Cerebellar cortex (tissue), 1 donor: ENCODE measurements at regions not wholly inside any gene's neighbourhood (a gene's known extent, or its start where the extent isn't known, plus 50 kb on each side); places are given as distances from the start of the nearest gene placed in this dataset.

Experiments used
- DNase-seq: peaks from one replicate; pipeline ENCODE4 v3.0.0-alpha.2; 2015; ENCODE audit warnings: low spot score

DNA sequence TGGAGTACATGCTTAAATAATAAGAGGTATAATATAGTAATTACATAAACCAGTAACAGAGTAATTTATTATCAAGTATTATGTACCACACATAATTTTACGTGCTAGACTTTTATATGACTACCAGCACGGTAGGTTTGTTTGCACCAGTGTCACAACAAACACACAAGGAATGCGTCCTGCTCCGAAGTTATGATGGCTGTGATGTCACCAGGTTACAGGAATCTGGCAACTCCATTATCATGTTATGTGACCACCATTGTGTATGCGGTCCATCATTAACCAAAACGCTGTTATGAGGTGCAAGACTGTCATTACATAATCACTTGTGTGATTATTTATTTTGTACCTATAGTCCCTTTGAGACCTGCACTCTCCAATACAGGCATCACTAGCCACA, 235.2 kb upstream of the PMEPA1 start:
- no peak for DNase-seq

DNA sequence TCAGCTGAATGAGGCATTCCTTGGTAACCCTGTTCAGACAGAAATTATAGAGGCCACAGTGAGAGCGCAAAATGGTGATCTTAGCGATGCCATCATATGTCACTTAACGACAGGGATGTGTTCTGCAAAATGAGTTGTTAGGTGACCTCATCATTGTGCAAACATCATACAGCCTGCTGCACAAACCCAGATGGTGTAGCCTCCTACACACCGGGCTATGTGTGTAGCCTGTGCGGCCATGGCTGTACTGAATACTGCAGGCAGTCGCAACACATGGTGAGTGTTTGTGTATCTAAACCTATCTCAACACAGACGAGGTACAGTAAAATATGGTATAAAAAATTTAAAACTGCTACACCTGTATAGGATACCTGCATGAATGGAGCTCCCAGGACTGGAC, 234.1 kb upstream of the PMEPA1 start:
- no peak for DNase-seq

DNA sequence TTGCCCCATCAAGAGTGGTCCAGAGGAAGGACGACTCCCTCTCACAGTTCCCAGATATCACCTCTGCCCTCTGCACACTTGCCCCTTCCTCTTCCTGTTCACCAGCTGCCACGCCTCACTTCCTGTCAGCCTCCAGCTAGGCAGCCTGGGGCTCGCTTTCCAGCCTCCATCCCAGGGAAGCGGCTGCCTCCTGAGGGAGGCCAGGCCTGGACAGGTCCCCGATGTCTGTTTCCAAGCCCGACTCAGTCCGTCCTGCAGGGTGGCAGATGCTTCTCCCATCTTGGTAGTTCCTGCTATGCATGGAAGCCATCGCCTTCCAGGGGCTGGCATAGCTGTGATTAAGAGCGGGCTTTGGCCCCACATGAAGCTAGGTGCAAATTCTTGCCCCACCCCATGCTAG, 233.5 kb upstream of the PMEPA1 start:
- DNase-seq: no peak

- DNase-seq: no peak
Observed at GRCh38 chr20:57941604-57942381, 232.0 kb upstream of the PMEPA1 start.

- DNase-seq: no peak
Observed at GRCh38 chr20:57940868-57941522, 231.2 kb upstream of the PMEPA1 start.

DNA sequence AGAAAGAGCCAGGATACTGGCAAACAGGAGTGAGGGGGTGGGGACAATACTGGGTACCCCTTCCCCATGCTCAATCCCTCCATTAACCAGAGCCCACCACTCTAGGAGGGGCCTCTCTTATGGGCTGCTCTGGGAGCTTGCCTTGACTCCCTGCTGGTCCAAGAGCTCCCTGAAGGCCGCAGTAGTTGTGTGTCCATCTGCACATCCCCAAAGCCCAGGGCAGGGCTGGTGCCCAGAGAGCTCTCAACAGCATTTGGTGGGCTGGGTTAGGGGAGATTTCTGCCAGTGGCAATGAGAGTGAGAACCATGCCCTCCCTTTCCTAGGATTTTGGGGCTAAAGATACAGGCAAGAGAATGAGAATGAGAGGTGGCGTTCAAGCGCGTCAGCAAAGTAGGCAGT, 230.6 kb upstream of the PMEPA1 start:
- DNase-seq: no peak

DNA sequence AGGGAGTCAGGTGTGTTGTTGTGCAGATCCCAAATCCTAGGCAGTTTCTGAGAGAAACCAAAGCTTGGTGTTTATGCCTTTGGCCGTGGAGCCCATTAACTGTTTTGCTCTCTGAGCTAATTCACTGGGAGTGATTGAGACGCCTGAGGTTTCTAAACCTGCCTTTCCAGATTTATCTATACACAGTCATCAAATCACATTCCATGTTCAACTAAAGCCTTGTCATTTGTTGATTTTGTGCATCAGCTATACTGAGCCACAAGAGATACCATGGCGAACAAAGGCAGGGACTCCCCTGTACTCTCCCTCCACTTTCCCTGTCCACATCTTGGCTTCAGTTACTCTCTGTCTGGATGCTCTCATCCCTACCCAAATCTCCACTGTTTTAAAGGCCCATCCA, 229.7 kb upstream of the PMEPA1 start:
- no peak for DNase-seq

GRCh38 chr20:57938158-57939108, 228.6 kb upstream of the PMEPA1 start:
- no peak for DNase-seq

GRCh38 chr20:57936636-57937385, 227.0 kb upstream of the PMEPA1 start:
- no peak for DNase-seq

DNA sequence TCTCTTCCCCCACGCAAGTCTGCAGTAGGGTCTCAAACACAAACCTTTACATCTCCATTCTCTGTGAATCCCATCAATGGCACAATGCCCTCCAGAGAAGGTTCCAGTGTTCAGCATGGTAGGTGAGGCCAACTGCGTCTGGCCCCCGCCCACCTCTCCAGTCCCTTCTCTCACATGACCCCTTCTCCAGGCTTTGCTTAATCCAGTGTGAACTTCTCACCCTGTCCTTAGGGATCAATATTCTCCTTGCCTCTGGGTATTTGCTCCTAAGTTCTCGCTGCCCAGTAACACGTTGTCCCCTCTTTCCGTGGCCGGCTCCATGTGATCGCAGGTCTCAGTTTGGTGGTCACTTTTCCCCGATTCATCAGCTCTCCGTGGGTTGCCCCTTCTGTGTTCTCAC, 225.1 kb upstream of the PMEPA1 start:
- no peak for DNase-seq

DNA sequence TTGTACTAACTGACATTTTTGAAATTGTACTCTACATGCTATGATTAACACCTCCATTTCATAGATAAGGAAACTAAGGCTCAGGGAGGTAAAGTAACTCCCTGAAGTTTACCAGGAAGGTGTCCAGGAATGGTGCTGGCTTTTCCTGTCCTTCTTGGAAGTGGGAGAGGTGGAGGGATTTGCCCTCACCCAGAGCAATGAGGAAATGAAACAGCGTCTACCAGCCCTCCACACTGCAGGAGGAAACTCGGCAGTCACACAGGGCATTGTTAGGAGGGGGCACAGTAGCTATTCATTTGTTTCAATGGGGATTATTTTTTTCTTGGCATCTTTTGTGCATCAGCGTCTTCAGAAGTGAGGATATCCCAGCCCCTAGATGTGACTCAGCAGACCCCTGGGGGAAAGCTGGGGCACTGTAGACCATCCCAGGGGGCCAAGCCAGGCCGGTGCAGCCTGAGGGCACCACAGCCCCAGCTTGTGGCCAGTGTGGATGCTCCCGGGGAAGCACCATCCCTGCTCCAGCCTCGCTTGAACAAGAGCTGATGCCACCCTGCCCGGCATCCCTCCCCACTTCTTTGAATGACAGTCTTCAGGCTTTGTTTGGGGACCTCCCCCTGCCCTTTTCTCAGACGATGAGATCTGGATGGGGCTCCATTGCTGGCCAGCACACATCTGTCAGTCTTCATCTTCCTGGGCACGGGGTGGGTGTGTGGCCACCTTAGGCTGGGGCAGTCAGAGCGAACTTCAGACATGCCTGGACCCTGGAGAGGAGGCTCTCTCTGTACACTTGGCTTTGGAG, 224.4 kb upstream of the PMEPA1 start:
- no peak for DNase-seq

GRCh38 chr20:57932227-57932864, 222.5 kb upstream of the PMEPA1 start:
- DNase-seq: no peak

DNA sequence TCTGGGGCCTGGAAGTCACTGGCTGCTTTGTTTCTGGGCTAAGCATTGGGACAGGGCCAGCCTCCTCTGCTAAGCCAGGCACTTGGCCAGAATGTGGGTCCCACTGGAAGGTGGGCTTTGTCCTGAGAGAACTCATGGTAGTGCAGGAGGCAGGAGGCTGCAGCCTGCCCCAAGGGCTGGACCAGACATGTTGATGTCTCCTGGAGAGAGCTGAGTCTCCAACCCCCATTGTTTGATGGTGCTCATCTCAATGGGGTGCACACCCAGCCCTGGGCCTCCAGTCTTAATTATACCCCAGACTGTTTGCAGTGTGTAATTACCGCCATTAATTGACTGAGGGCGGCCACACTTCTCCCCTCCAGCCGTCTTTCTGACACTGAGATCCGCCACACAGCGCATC, 220.5 kb upstream of the PMEPA1 start:
- no peak for DNase-seq

GRCh38 chr20:57928181-57928967, 218.6 kb upstream of the PMEPA1 start:
- DNase-seq: no peak

- DNase-seq: no peak
Observed at GRCh38 chr20:57927376-57927775, 217.6 kb upstream of the PMEPA1 start.

GRCh38 chr20:57922706-57923105, 212.9 kb upstream of the PMEPA1 start:
- DNase-seq: peak; percentile 3

GRCh38 chr20:57922083-57922482, 212.3 kb upstream of the PMEPA1 start:
- DNase-seq: no peak

DNA sequence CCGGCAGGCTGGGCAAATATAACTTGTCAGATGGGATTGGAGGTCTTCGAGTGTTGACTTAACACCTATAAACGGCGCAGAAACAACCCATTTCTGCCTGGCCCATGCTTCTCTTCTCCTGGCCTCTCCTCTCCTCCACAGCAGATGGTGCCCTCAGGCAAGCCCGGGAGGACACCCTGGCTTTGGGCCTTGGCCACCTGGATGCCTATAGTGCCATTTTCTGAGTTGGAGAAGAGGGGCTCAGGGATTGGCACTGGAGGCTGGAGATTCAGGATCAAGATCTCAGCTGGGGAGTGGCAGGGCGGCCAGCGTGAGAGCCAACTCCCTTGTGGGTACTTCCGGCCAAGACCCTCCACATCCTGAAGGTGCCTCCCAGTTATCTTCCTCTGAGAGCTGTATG, 211.9 kb upstream of the PMEPA1 start:
- peak; percentile 6 for DNase-seq

GRCh38 chr20:57920971-57921370, 211.2 kb upstream of the PMEPA1 start:
- DNase-seq: no peak

DNA sequence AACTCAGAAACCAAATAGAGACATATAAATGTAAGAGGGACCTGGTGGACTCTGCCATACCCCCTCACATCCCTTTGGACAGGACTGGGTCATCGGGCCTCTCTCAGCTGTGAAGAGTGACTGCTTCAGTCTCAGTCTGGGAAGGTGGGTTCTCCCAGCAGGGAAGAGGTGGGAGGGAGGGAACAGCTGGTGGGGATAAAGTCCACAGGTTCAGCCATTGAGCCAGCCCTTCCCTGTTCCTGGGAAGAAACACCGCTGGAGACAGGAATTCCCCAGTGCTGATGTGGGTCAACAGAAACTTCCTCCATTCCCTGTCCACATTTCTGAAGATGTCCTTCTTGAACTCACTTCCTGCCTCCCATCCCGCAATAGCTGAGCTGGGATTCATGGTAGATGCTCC, 209.2 kb upstream of the PMEPA1 start:
- no peak for DNase-seq
